Type B pancreatic cell (in vitro differentiated cells): ENCODE measurements at regions not wholly inside any gene's neighbourhood (a gene's known extent, or its start where the extent isn't known, plus 50 kb on each side); places are given as distances from the start of the nearest gene placed in this dataset.
A peak's percentile ranks its signal among the peaks of the same experiment; 100 is the strongest.

ENCODE experiments used
- DNase-seq: peaks from one replicate; pipeline ENCODE4 v3.0.0; 2021; ENCODE audit warnings: mixed read lengths; ENCODE audit not compliant: unreplicated experiment; ENCODE audit errors: extremely low spot score
- H3K27ac Mint-ChIP-seq: 2 replicates; pipeline ENCODE4 v1.8.0; 2021; ENCODE audit warnings: mild to moderate bottlenecking, mixed read lengths
- H3K27me3 Mint-ChIP-seq: 2 replicates; pipeline ENCODE4 v1.8.0; 2021; ENCODE audit warnings: mixed read lengths
- H3K36me3 Mint-ChIP-seq: 2 replicates; pipeline ENCODE4 v1.8.0; 2021; ENCODE audit warnings: mixed read lengths
- H3K4me1 Mint-ChIP-seq: one replicate; pipeline ENCODE4 v1.8.0; 2021; ENCODE audit warnings: mixed read lengths; ENCODE audit not compliant: unreplicated experiment
- H3K4me3 Mint-ChIP-seq: 2 replicates; pipeline ENCODE4 v1.8.0; 2021; ENCODE audit warnings: mild to moderate bottlenecking, mixed read lengths
- H3K9me3 Mint-ChIP-seq: 2 replicates; pipeline ENCODE4 v1.8.0; 2021; ENCODE audit warnings: mixed read lengths
- TF ChIP-seq, protein P1 (sequence below): fragments of 200-600 bp; sonication (generic); conservative IDR thresholded peaks from 2 replicates; pipeline ENCODE4 v1.5.0; 2021; ENCODE audit warnings: antibody characterized with exemption, mild to moderate bottlenecking

DNA sequence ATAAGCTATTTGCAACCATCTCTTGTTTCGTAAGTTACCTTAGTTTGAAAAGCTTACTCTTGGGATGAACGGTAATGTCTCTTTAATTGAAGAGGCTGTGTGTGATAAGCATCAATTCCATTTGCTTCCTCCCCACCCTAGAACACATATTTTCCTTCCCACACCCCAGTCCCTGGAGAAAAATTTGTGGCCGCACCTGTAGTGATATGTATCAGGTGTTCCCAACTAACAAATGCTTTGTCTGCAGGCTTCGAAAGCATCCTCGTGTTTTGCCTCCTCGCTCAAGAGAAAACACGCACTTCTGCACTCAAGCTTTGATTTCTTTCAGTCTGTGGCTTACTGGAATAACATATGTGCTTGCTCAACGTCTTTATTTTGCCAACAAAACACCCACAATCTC lies 143.8 kb upstream of the OTUD4 start:
- Mint-ChIP-seq H3K36me3 (no peaks in the 10 kb centered on the region), H3K27ac (peak overlapping the region; percentile 94), H3K4me1 (peaks cover 8% of the 10 kb centered on the region), H3K9me3 (peaks cover 4% of the 10 kb centered on the region), H3K27me3 (no peaks in the 10 kb centered on the region), H3K4me3 (peak overlapping the region; percentile 53)
- DNase-seq = no peak
- TF ChIP-seq, protein P1, sequence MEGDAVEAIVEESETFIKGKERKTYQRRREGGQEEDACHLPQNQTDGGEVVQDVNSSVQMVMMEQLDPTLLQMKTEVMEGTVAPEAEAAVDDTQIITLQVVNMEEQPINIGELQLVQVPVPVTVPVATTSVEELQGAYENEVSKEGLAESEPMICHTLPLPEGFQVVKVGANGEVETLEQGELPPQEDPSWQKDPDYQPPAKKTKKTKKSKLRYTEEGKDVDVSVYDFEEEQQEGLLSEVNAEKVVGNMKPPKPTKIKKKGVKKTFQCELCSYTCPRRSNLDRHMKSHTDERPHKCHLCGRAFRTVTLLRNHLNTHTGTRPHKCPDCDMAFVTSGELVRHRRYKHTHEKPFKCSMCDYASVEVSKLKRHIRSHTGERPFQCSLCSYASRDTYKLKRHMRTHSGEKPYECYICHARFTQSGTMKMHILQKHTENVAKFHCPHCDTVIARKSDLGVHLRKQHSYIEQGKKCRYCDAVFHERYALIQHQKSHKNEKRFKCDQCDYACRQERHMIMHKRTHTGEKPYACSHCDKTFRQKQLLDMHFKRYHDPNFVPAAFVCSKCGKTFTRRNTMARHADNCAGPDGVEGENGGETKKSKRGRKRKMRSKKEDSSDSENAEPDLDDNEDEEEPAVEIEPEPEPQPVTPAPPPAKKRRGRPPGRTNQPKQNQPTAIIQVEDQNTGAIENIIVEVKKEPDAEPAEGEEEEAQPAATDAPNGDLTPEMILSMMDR = no peak

DNA sequence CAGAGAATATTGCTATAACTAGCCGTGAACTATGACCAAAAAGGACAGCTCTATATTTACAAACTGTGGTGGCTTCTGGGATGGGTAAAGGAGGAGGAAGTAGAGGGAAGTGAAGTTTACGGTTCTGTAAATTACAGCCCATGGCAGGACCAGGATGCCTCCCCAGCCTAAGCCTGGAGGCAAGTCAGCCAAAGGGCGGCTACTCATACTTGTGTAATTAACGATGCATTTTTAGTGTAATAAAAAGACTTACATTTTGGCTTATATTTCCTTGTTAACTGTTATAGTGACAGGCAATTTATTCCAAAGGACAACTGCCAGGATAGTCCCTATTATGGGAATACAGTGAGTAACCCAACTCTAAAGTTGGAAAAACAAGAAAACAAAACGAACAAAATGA lies 139.9 kb upstream of the OTUD4 start:
- peak overlapping the region; percentile 13 for H3K27ac Mint-ChIP-seq
- no peaks in the 10 kb centered on the region for H3K9me3 Mint-ChIP-seq
- no peak overlapping the region for H3K4me3 Mint-ChIP-seq
- H3K27me3 Mint-ChIP-seq = no peaks in the 10 kb centered on the region
- no peaks in the 10 kb centered on the region for H3K36me3 Mint-ChIP-seq
- no peak for DNase-seq
- H3K4me1 Mint-ChIP-seq = peaks cover 13% of the 10 kb centered on the region
- TF ChIP-seq, protein P1 = no peak

GRCh38 chr4:145319751-145320150 lies 139.4 kb upstream of the OTUD4 start:
- no peaks in the 10 kb centered on the region for H3K9me3 Mint-ChIP-seq
- H3K27me3 Mint-ChIP-seq = no peaks in the 10 kb centered on the region
- H3K4me1 Mint-ChIP-seq = peaks cover 14% of the 10 kb centered on the region
- no peaks in the 10 kb centered on the region for H3K36me3 Mint-ChIP-seq
- DNase-seq = no peak
- no peak overlapping the region for H3K4me3 Mint-ChIP-seq
- TF ChIP-seq, protein P1 = no peak
- H3K27ac Mint-ChIP-seq = peak overlapping the region; percentile 13

- no peaks in the 10 kb centered on the region for H3K36me3 Mint-ChIP-seq
- TF ChIP-seq, protein P1 = no peak
These were observed 136.6 kb upstream of the OTUD4 start for GRCh38 chr4:145316897-145317574.

DNA sequence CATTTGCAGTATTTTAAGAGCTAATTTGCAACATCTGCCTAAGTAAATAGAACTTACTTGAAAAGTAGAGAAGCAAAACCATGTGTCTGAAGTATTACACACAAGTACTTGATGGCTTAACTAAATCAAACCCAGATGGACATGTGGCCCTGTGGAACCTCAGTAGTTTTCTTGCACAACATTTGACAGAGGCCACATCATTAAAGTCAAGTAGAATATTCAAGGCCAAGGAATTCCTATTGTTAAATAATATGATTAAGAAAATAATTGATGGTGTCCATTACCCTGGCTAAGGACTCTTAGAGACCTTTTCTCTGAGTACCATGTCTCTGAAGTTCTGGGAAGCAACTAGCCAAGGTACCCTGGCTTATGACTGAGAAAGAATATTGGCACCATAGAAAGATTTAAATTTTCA lies 135.4 kb upstream of the OTUD4 start:
- TF ChIP-seq, protein P1 = no peak
- Mint-ChIP-seq H3K27ac (no peak overlapping the region), H3K27me3 (no peaks in the 10 kb centered on the region), H3K4me1 (peaks cover 18% of the 10 kb centered on the region), H3K36me3 (no peaks in the 10 kb centered on the region), H3K4me3 (no peak overlapping the region), H3K9me3 (no peaks in the 10 kb centered on the region)
- no peak for DNase-seq

More at GRCh38 chr4:145316897-145317574, 136.6 kb upstream of the OTUD4 start:
- no peak for DNase-seq
- Mint-ChIP-seq H3K27me3 (no peaks in the 10 kb centered on the region), H3K4me1 (peaks cover 14% of the 10 kb centered on the region), H3K4me3 (no peak overlapping the region), H3K9me3 (no peaks in the 10 kb centered on the region), H3K27ac (no peak overlapping the region)

- DNase-seq = no peak
- no peaks in the 10 kb centered on the region for H3K36me3 Mint-ChIP-seq
These were observed 128.2 kb upstream of the OTUD4 start for GRCh38 chr4:145308598-145308997.

More at GRCh38 chr4:145308598-145308997, 128.2 kb upstream of the OTUD4 start:
- Mint-ChIP-seq H3K27ac (no peak overlapping the region), H3K4me1 (peaks cover 4% of the 10 kb centered on the region), H3K4me3 (no peak overlapping the region), H3K9me3 (no peaks in the 10 kb centered on the region), H3K27me3 (no peaks in the 10 kb centered on the region)
- TF ChIP-seq, protein P1 = no peak
